ENCODE measurements at regions not wholly inside any gene's neighbourhood (a gene's known extent, or its start where the extent isn't known, plus 50 kb on each side); places are given as distances from the start of the nearest gene placed in this dataset.
A peak's percentile ranks its signal among the peaks of the same experiment; 100 is the strongest.

GRCh38 chr2:180325416-180326120, 318.5 kb upstream of the CWC22 start:
- H3K4me3 ChIP-seq (replicated peaks in 1 of 2; ENCODE audit: low read depth in 2 of 2, low read length in 2 of 2): no peak overlapping the region
- no peak for DNase-seq (ENCODE audit: low read depth in 2 of 2)
- TF ChIP-seq CTCF (IDR thresholded peaks at IDR 0.05; ENCODE audit: low read depth, low read length): no peak

GRCh38 chr2:180324182-180324581, 317.1 kb upstream of the CWC22 start:
- no peak for TF ChIP-seq CTCF (IDR thresholded peaks at IDR 0.05; ENCODE audit: low read depth, low read length)
- no peak overlapping the region for H3K4me3 ChIP-seq (replicated peaks in 1 of 2; ENCODE audit: low read depth in 2 of 2, low read length in 2 of 2)
- DNase-seq (ENCODE audit: low read depth in 2 of 2): peak in 1 of 2 donors; percentile 9

GRCh38 chr2:180322781-180323180, 315.7 kb upstream of the CWC22 start:
- no peak for TF ChIP-seq CTCF (IDR thresholded peaks at IDR 0.05; ENCODE audit: low read depth, low read length)
- no peak overlapping the region for H3K4me3 ChIP-seq (replicated peaks in 1 of 2; ENCODE audit: low read depth in 2 of 2, low read length in 2 of 2)
- DNase-seq (ENCODE audit: low read depth in 2 of 2): peak; percentile 16 to 36

GRCh38 chr2:180319586-180320405, 312.7 kb upstream of the CWC22 start:
- no peak overlapping the region for H3K4me3 ChIP-seq (replicated peaks in 1 of 2; ENCODE audit: low read depth in 2 of 2, low read length in 2 of 2)
- DNase-seq (ENCODE audit: low read depth in 2 of 2): no peak
- no peak for TF ChIP-seq CTCF (IDR thresholded peaks at IDR 0.05; ENCODE audit: low read depth, low read length)

GRCh38 chr2:180314086-180314485, 307.0 kb upstream of the CWC22 start:
- DNase-seq (ENCODE audit: low read depth in 2 of 2): peak; percentile 35 to 44
- TF ChIP-seq CTCF (IDR thresholded peaks at IDR 0.05; ENCODE audit: low read depth, low read length): no peak
- no peak overlapping the region for H3K4me3 ChIP-seq (replicated peaks in 1 of 2; ENCODE audit: low read depth in 2 of 2, low read length in 2 of 2)

- no peak for TF ChIP-seq CTCF (IDR thresholded peaks at IDR 0.05; ENCODE audit: low read depth, low read length)
- no peak for DNase-seq (ENCODE audit: low read depth in 2 of 2)
- no peak overlapping the region for H3K4me3 ChIP-seq (replicated peaks in 1 of 2; ENCODE audit: low read depth in 2 of 2, low read length in 2 of 2)
Measured at GRCh38 chr2:180312542-180312941, 305.4 kb upstream of the CWC22 start.

Data from cardiac fibroblast (primary cell).